WTC11 (cell line): ENCODE measurements at regions not wholly inside any gene's neighbourhood (a gene's known extent, or its start where the extent isn't known, plus 50 kb on each side); places are given as distances from the start of the nearest gene placed in this dataset.

ENCODE experiments used
- ATAC-seq: fragments of 200-7000 bp; cut with Tn5 transposase; 2 replicates; pipeline ENCODE4 v1.10.0; 2021; ENCODE audit warnings: mild to moderate bottlenecking, moderate library complexity
- CTCF ChIA-PET: fragments of 300-600 bp; sonication (Branson Sonifier 250); formaldehyde crosslinking; loops from one replicate; lab custom pipeline; 2021; ENCODE audit warnings: antibody characterized with exemption; lab: Charles Lee
- POLR2A ChIA-PET: fragments of 350-600 bp; sonication (Branson Sonifier 250); formaldehyde crosslinking; loops from one replicate; lab custom pipeline; 2021; ENCODE audit warnings: antibody characterized with exemption; lab: Charles Lee
- DNase-seq: peaks from one replicate; pipeline ENCODE4 v3.0.0; 2021; ENCODE audit warnings: low spot score
- H3K27ac Mint-ChIP-seq: 2 replicates; pipeline ENCODE4 v1.8.0; 2021; ENCODE audit warnings: mixed read lengths
- H3K27me3 Mint-ChIP-seq: 2 replicates; pipeline ENCODE4 v1.8.0; 2021; ENCODE audit warnings: low read depth, mild to moderate bottlenecking, moderate library complexity, mixed read lengths
- H3K36me3 Mint-ChIP-seq: 2 replicates; pipeline ENCODE4 v1.8.0; 2021; ENCODE audit warnings: mixed read lengths
- H3K4me1 Mint-ChIP-seq: 2 replicates; pipeline ENCODE4 v1.8.0; 2022; ENCODE audit warnings: mixed read lengths
- H3K4me3 Mint-ChIP-seq: 2 replicates; pipeline ENCODE4 v1.8.0; 2021; ENCODE audit warnings: mild to moderate bottlenecking, moderate library complexity, mixed read lengths
- H3K9me3 Mint-ChIP-seq: 2 replicates; pipeline ENCODE4 v1.8.0; 2021; ENCODE audit warnings: mixed read lengths
- AFF4 ChIP-seq: sonication (generic); formaldehyde crosslinking; IDR thresholded peaks from 2 replicates; pipeline ENCODE4 v1.8.1; 2023; ENCODE audit warnings: mild to moderate bottlenecking, missing genetic modification reagents, borderline replicate concordance
- ATF2 ChIP-seq: sonication (generic); formaldehyde crosslinking; IDR thresholded peaks from 2 replicates; pipeline ENCODE4 v1.8.1; 2022; ENCODE audit warnings: low read depth, missing genetic modification reagents, borderline replicate concordance
- CBFB ChIP-seq: sonication (generic); formaldehyde crosslinking; IDR thresholded peaks from 2 replicates; pipeline ENCODE4 v1.8.1; 2022; ENCODE audit warnings: mild to moderate bottlenecking, low read depth, missing genetic modification reagents
- ELF4 ChIP-seq: sonication (generic); formaldehyde crosslinking; IDR thresholded peaks from 2 replicates; pipeline ENCODE4 v1.8.1; 2022; ENCODE audit warnings: low read depth, mild to moderate bottlenecking, moderate library complexity, missing genetic modification reagents
- GRHL2 ChIP-seq: fragments of 250-450 bp; sonication (Bioruptor Pico); IDR thresholded peaks from 2 replicates; pipeline ENCODE4 v1.8.0; 2022; ENCODE audit warnings: mild to moderate bottlenecking, moderate library complexity; ENCODE audit not compliant: insufficient replicate concordance, severe bottlenecking
- GTF2I ChIP-seq: fragments of 250-450 bp; sonication (Bioruptor Pico); conservative IDR thresholded peaks from 2 replicates; pipeline ENCODE4 v1.4.0; 2021; ENCODE audit warnings: mild to moderate bottlenecking
- MAX ChIP-seq: sonication (generic); formaldehyde crosslinking; IDR thresholded peaks from 2 replicates; pipeline ENCODE4 v1.8.0; 2022; ENCODE audit warnings: mild to moderate bottlenecking, missing genetic modification reagents
- NFE2L1 ChIP-seq: sonication (generic); formaldehyde crosslinking; IDR thresholded peaks from 2 replicates; pipeline ENCODE4 v1.8.1; 2023; ENCODE audit warnings: missing genetic modification reagents
- PRDM15 ChIP-seq: sonication (generic); formaldehyde crosslinking; IDR thresholded peaks from 2 replicates; pipeline ENCODE4 v1.8.0; 2022; ENCODE audit warnings: missing genetic modification reagents
- PREB ChIP-seq: sonication (generic); formaldehyde crosslinking; IDR thresholded peaks from 2 replicates; pipeline ENCODE4 v1.8.1; 2022; ENCODE audit warnings: mild to moderate bottlenecking, missing genetic modification reagents, moderate library complexity, borderline replicate concordance
- PRRX2 ChIP-seq: fragments of 250-450 bp; sonication (Bioruptor Pico); IDR thresholded peaks from 2 replicates; pipeline ENCODE4 v1.8.0; 2021; ENCODE audit warnings: mild to moderate bottlenecking
- RORB ChIP-seq: fragments of 250-450 bp; sonication (Bioruptor Pico); IDR thresholded peaks from 2 replicates; pipeline ENCODE4 v1.9.0; 2021; ENCODE audit warnings: mild to moderate bottlenecking
- SMAD3 ChIP-seq: sonication (generic); formaldehyde crosslinking; IDR thresholded peaks from 2 replicates; pipeline ENCODE4 v1.8.0; 2022; ENCODE audit warnings: missing genetic modification reagents, mild to moderate bottlenecking, borderline replicate concordance
- SP1 ChIP-seq: sonication (generic); formaldehyde crosslinking; conservative IDR thresholded peaks from 2 replicates; pipeline ENCODE4 v1.8.1; 2022; ENCODE audit warnings: missing genetic modification reagents
- TEAD4 ChIP-seq: sonication (generic); formaldehyde crosslinking; IDR thresholded peaks from 2 replicates; pipeline ENCODE4 v1.8.0; 2022; ENCODE audit warnings: mild to moderate bottlenecking, missing genetic modification reagents
- USF1 ChIP-seq: sonication (generic); formaldehyde crosslinking; IDR thresholded peaks from 2 replicates; pipeline ENCODE4 v1.8.0; 2022; ENCODE audit warnings: mild to moderate bottlenecking, missing genetic modification reagents
- ZBTB43 ChIP-seq: sonication (generic); formaldehyde crosslinking; IDR thresholded peaks from 2 replicates; pipeline ENCODE4 v1.8.1; 2023; ENCODE audit warnings: mild to moderate bottlenecking, missing genetic modification reagents
- ZNF232 ChIP-seq: sonication (generic); formaldehyde crosslinking; IDR thresholded peaks from 2 replicates; pipeline ENCODE4 v1.8.0; 2022; ENCODE audit warnings: mild to moderate bottlenecking, missing genetic modification reagents
- ZNF263 ChIP-seq: sonication (generic); formaldehyde crosslinking; IDR thresholded peaks from 2 replicates; pipeline ENCODE4 v1.8.1; 2022; ENCODE audit warnings: low read depth, mild to moderate bottlenecking, moderate library complexity, missing genetic modification reagents
- ZNF532 ChIP-seq: fragments of 250-450 bp; sonication (Bioruptor Pico); IDR thresholded peaks from 2 replicates; pipeline ENCODE4 v1.9.0; 2021; ENCODE audit warnings: mild to moderate bottlenecking, borderline replicate concordance
- ZNF671 ChIP-seq: fragments of 250-450 bp; sonication (Bioruptor Pico); IDR thresholded peaks from 2 replicates; pipeline ENCODE4 v1.8.0; 2021; ENCODE audit warnings: mild to moderate bottlenecking

- TF ChIP-seq PRDM15 (no peak), ATF2 (CRISPR knock-in tag) (no peak), SP1 (no peak), GRHL2 (CRISPR knock-in tag) (no peak), ZBTB43 (CRISPR knock-in tag) (no peak), NFE2L1 (no peak), ZNF232 (no peak), MAX (CRISPR knock-in tag) (no peak), ELF4 (CRISPR knock-in tag) (no peak), ZNF671 (CRISPR knock-in tag) (no peak)
These were observed 680.2 kb downstream of the NYAP2 start (continued) for GRCh38 chr2:226079671-226080181.

GRCh38 chr2:226079196-226079595, 679.7 kb downstream of the NYAP2 start:
- ChIA-PET CTCF (no interaction called here), POLR2A (no interaction called here)
- Mint-ChIP-seq H3K9me3 (peaks cover 10% of the 10 kb centered on the region), H3K27ac (no peak overlapping the region), H3K36me3 (peaks cover 6% of the 10 kb centered on the region), H3K4me3 (no peak overlapping the region), H3K27me3 (no peaks in the 10 kb centered on the region; the same call in 1 of the 2 replicates), H3K4me1 (no peaks in the 10 kb centered on the region)
- ATAC-seq (no peak), DNase-seq (no peak)
- TF ChIP-seq RORB (no peak), CBFB (CRISPR knock-in tag) (no peak), SMAD3 (CRISPR knock-in tag) (no peak), AFF4 (CRISPR knock-in tag) (no peak), ZNF532 (CRISPR knock-in tag) (no peak), GTF2I (no peak), USF1 (CRISPR knock-in tag) (no peak), ZNF263 (no peak), TEAD4 (CRISPR knock-in tag) (no peak), PRRX2 (CRISPR knock-in tag) (no peak), PREB (CRISPR knock-in tag) (no peak)
